ENCODE measurements at regions not wholly inside any gene's neighbourhood (a gene's known extent, or its start where the extent isn't known, plus 50 kb on each side); places are given as distances from the start of the nearest gene placed in this dataset.

DNA sequence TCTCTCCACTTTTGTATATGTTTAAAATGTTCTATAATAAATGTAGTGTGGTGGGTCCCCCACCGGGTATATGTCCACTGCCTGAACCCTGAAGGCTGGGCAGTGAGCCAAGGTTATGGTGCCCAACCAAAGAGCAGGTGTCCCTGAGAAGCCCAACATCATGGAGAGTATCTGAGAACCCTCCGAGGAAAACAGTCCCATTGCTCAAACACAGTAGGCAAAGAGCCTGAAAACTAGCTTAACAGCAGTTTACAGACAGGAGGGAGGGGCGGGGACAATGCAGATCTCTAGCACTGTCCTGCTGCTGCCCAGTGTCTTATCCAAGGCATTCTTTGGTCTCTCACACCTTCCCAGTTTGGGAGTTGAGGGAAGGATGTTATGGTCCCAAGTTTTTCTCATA lies 91.0 kb downstream of the TMPRSS5 start:
- TF ChIP-seq, protein P1, sequence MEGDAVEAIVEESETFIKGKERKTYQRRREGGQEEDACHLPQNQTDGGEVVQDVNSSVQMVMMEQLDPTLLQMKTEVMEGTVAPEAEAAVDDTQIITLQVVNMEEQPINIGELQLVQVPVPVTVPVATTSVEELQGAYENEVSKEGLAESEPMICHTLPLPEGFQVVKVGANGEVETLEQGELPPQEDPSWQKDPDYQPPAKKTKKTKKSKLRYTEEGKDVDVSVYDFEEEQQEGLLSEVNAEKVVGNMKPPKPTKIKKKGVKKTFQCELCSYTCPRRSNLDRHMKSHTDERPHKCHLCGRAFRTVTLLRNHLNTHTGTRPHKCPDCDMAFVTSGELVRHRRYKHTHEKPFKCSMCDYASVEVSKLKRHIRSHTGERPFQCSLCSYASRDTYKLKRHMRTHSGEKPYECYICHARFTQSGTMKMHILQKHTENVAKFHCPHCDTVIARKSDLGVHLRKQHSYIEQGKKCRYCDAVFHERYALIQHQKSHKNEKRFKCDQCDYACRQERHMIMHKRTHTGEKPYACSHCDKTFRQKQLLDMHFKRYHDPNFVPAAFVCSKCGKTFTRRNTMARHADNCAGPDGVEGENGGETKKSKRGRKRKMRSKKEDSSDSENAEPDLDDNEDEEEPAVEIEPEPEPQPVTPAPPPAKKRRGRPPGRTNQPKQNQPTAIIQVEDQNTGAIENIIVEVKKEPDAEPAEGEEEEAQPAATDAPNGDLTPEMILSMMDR (optimal IDR thresholded peaks at IDR 0.05 in 1 of 3, IDR thresholded peaks at IDR 0.05 in 1 of 3, conservative IDR thresholded peaks at IDR 0.05 in 1 of 3; ENCODE audit: extremely low read depth in 1 of 3, insufficient read depth in 2 of 3, low read length in 3 of 3) = no peak
- TF ChIP-seq EZH2 (IDR thresholded peaks at IDR 0.05; ENCODE audit: low read length) = no peak
